ENCODE measurements at regions not wholly inside any gene's neighbourhood (a gene's known extent, or its start where the extent isn't known, plus 50 kb on each side); places are given as distances from the start of the nearest gene placed in this dataset.

DNA sequence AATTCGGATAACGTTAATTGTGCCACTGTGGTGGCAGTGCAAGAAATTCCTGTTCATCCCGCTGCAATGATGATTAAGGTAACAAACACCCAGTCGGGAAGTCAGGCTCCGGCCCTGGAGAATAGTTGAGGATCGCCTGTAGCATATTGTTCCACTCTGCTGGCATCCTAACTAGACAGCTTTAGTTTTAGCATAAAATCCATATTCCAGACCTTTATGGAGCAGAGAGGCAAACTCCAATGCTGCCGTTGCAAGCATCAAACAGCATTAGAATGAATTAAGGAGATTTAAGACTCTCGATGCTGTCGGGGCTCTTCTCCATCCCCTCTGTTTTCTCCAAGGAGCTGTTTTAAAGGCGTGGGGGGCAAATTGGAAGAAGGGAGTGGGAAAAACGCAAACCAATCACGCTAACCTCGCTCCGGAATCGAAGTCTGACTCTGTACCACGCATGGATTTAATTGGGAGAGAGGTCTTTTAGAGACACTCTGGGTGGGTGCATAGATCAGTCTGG is 660.4 kb downstream of the VRK1 start:
- H2AFZ ChIP-seq (ENCODE audit: low read depth, low read length) = no peak overlapping the region

GRCh38 chr14:97458255-97458654 is 661.1 kb downstream of the VRK1 start:
- Histone ChIP-seq H2AFZ (ENCODE audit: low read depth, low read length) (no peak overlapping the region), H3F3A (ENCODE audit: insufficient read depth, low read length, poor library complexity, severe bottlenecking) (no peaks in the 10 kb centered on the region), H3K9me3 (ENCODE audit: low read length) (peaks cover 5% of the 10 kb centered on the region), H4K20me1 (ENCODE audit: insufficient read depth) (no peaks in the 10 kb centered on the region), H3K27me3 (ENCODE audit: insufficient read depth, low read depth, low read length) (no peaks in the 10 kb centered on the region), H3K27ac (ENCODE audit: low read length) (no peak overlapping the region), H3K4me3 (ENCODE audit: low read length) (no peak overlapping the region), H3K79me2 (replicated peaks; ENCODE audit: insufficient read depth, low read length) (no peaks in the 10 kb centered on the region), H3K9ac (ENCODE audit: low read length) (no peak overlapping the region), H3K9me2 (ENCODE audit: insufficient read depth, low read length) (no peaks in the 10 kb centered on the region), H3K4me2 (ENCODE audit: low read length) (no peak overlapping the region), H3K36me3 (ENCODE audit: insufficient read depth, low read length) (no peaks in the 10 kb centered on the region)
- TF ChIP-seq MXI1 (conservative IDR thresholded peaks at IDR 0.05; ENCODE audit: poor library complexity, severe bottlenecking) = no peak
- TF ChIP-seq, protein P1, sequence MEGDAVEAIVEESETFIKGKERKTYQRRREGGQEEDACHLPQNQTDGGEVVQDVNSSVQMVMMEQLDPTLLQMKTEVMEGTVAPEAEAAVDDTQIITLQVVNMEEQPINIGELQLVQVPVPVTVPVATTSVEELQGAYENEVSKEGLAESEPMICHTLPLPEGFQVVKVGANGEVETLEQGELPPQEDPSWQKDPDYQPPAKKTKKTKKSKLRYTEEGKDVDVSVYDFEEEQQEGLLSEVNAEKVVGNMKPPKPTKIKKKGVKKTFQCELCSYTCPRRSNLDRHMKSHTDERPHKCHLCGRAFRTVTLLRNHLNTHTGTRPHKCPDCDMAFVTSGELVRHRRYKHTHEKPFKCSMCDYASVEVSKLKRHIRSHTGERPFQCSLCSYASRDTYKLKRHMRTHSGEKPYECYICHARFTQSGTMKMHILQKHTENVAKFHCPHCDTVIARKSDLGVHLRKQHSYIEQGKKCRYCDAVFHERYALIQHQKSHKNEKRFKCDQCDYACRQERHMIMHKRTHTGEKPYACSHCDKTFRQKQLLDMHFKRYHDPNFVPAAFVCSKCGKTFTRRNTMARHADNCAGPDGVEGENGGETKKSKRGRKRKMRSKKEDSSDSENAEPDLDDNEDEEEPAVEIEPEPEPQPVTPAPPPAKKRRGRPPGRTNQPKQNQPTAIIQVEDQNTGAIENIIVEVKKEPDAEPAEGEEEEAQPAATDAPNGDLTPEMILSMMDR (IDR thresholded peaks at IDR 0.05; ENCODE audit: poor library complexity, severe bottlenecking) = no peak
- no peak for TF ChIP-seq RAD21 (conservative IDR thresholded peaks at IDR 0.05)
- TF ChIP-seq, protein P2, sequence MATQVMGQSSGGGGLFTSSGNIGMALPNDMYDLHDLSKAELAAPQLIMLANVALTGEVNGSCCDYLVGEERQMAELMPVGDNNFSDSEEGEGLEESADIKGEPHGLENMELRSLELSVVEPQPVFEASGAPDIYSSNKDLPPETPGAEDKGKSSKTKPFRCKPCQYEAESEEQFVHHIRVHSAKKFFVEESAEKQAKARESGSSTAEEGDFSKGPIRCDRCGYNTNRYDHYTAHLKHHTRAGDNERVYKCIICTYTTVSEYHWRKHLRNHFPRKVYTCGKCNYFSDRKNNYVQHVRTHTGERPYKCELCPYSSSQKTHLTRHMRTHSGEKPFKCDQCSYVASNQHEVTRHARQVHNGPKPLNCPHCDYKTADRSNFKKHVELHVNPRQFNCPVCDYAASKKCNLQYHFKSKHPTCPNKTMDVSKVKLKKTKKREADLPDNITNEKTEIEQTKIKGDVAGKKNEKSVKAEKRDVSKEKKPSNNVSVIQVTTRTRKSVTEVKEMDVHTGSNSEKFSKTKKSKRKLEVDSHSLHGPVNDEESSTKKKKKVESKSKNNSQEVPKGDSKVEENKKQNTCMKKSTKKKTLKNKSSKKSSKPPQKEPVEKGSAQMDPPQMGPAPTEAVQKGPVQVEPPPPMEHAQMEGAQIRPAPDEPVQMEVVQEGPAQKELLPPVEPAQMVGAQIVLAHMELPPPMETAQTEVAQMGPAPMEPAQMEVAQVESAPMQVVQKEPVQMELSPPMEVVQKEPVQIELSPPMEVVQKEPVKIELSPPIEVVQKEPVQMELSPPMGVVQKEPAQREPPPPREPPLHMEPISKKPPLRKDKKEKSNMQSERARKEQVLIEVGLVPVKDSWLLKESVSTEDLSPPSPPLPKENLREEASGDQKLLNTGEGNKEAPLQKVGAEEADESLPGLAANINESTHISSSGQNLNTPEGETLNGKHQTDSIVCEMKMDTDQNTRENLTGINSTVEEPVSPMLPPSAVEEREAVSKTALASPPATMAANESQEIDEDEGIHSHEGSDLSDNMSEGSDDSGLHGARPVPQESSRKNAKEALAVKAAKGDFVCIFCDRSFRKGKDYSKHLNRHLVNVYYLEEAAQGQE (IDR thresholded peaks at IDR 0.05; ENCODE audit: borderline replicate concordance) = no peak

More for the DNA sequence above, 660.4 kb downstream of the VRK1 start:
- Histone ChIP-seq H3K27ac (ENCODE audit: low read length) (no peak overlapping the region), H3K9ac (ENCODE audit: low read length) (no peak overlapping the region), H3K27me3 (ENCODE audit: insufficient read depth, low read depth, low read length) (no peaks in the 10 kb centered on the region), H3F3A (ENCODE audit: insufficient read depth, low read length, poor library complexity, severe bottlenecking) (no peaks in the 10 kb centered on the region), H3K36me3 (ENCODE audit: insufficient read depth, low read length) (no peaks in the 10 kb centered on the region), H3K4me3 (ENCODE audit: low read length) (no peak overlapping the region), H4K20me1 (ENCODE audit: insufficient read depth) (no peaks in the 10 kb centered on the region), H3K9me2 (ENCODE audit: insufficient read depth, low read length) (no peaks in the 10 kb centered on the region), H3K9me3 (ENCODE audit: low read length) (peaks cover 4% of the 10 kb centered on the region), H3K79me2 (replicated peaks; ENCODE audit: insufficient read depth, low read length) (no peaks in the 10 kb centered on the region), H3K4me2 (ENCODE audit: low read length) (no peak overlapping the region)
- TF ChIP-seq SMC3 (conservative IDR thresholded peaks at IDR 0.05; ENCODE audit: poor library complexity) (no peak), POLR2AphosphoS5 (IDR thresholded peaks at IDR 0.05) (no peak), TAF1 (IDR thresholded peaks at IDR 0.05; ENCODE audit: low read depth) (no peak)

- H3K36me3 ChIP-seq (ENCODE audit: insufficient read depth, low read length) = no peaks in the 10 kb centered on the region
- no peak overlapping the region for H3K4me3 ChIP-seq (ENCODE audit: low read length)
- H2AFZ ChIP-seq (ENCODE audit: low read depth, low read length) = no peak overlapping the region
- H3K9ac ChIP-seq (ENCODE audit: low read length) = no peak overlapping the region
- H3F3A ChIP-seq (ENCODE audit: insufficient read depth, low read length, poor library complexity, severe bottlenecking) = no peaks in the 10 kb centered on the region
- H3K27ac ChIP-seq (ENCODE audit: low read length) = no peak overlapping the region
- no peaks in the 10 kb centered on the region for H3K27me3 ChIP-seq (ENCODE audit: insufficient read depth, low read depth, low read length)
- no peak overlapping the region for H3K4me2 ChIP-seq (ENCODE audit: low read length)
- no peaks in the 10 kb centered on the region for H3K9me2 ChIP-seq (ENCODE audit: insufficient read depth, low read length)
- no peaks in the 10 kb centered on the region for H4K20me1 ChIP-seq (ENCODE audit: insufficient read depth)
- H3K9me3 ChIP-seq (ENCODE audit: low read length) = peaks cover 5% of the 10 kb centered on the region
- H3K79me2 ChIP-seq (replicated peaks; ENCODE audit: insufficient read depth, low read length) = no peaks in the 10 kb centered on the region
- TF ChIP-seq, protein P2 (IDR thresholded peaks at IDR 0.05; ENCODE audit: borderline replicate concordance) = no peak
- TF ChIP-seq TAF1 (IDR thresholded peaks at IDR 0.05; ENCODE audit: low read depth) (no peak), EZH2 (IDR thresholded peaks at IDR 0.05; ENCODE audit: borderline replicate concordance, insufficient read depth, low read length, poor library complexity, severe bottlenecking) (no peak), MXI1 (conservative IDR thresholded peaks at IDR 0.05; ENCODE audit: poor library complexity, severe bottlenecking) (no peak), POLR2AphosphoS5 (IDR thresholded peaks at IDR 0.05) (no peak), SMC3 (conservative IDR thresholded peaks at IDR 0.05; ENCODE audit: poor library complexity) (no peak)
- TF ChIP-seq, protein P1 (IDR thresholded peaks at IDR 0.05; ENCODE audit: poor library complexity, severe bottlenecking) = no peak
Observed at GRCh38 chr14:97458661-97459579, 661.7 kb downstream of the VRK1 start.

Measured in neural cell (in vitro differentiated cells).